ENCODE measurements at regions not wholly inside any gene's neighbourhood (a gene's known extent, or its start where the extent isn't known, plus 50 kb on each side); places are given as distances from the start of the nearest gene placed in this dataset.
"Not testable (repeated sequence)": the region's sequence is repeated elsewhere in the genome, so short reads cannot be mapped to it uniquely, and the experiment has no call there.

GRCh38 chr21:6466081-6466698 lies 4055.2 kb upstream of the TPTE start:
- DNase-seq (ENCODE audit: low read depth, low spot score); CTCF ChIA-PET; POLR2A ChIA-PET; H3K4me3 ChIP-seq (ENCODE audit: low read depth, low read length); H3K27me3 ChIP-seq (ENCODE audit: control insufficient read depth, insufficient read depth, low read length); H3K9me3 ChIP-seq (ENCODE audit: control insufficient read depth, insufficient read depth, low read length); H3K27ac ChIP-seq (ENCODE audit: low read depth, low read length): not testable (repeated sequence)

GRCh38 chr21:6466707-6467106 lies 4054.7 kb upstream of the TPTE start:
- H3K4me3 ChIP-seq (ENCODE audit: low read depth, low read length); POLR2A ChIA-PET; H3K9me3 ChIP-seq (ENCODE audit: control insufficient read depth, insufficient read depth, low read length); H3K27ac ChIP-seq (ENCODE audit: low read depth, low read length); CTCF ChIA-PET; H3K27me3 ChIP-seq (ENCODE audit: control insufficient read depth, insufficient read depth, low read length); DNase-seq (ENCODE audit: low read depth, low spot score): not testable (repeated sequence)

- DNase-seq (ENCODE audit: low read depth, low spot score); CTCF ChIA-PET; POLR2A ChIA-PET; H3K27me3 ChIP-seq (ENCODE audit: control insufficient read depth, insufficient read depth, low read length); H3K9me3 ChIP-seq (ENCODE audit: control insufficient read depth, insufficient read depth, low read length); H3K27ac ChIP-seq (ENCODE audit: low read depth, low read length); H3K4me3 ChIP-seq (ENCODE audit: low read depth, low read length): not testable (repeated sequence)
Measured at GRCh38 chr21:6467189-6467774, 4054.1 kb upstream of the TPTE start.

GRCh38 chr21:6467907-6468306 lies 4053.5 kb upstream of the TPTE start:
- DNase-seq (ENCODE audit: low read depth, low spot score); POLR2A ChIA-PET; H3K27ac ChIP-seq (ENCODE audit: low read depth, low read length); CTCF ChIA-PET; H3K4me3 ChIP-seq (ENCODE audit: low read depth, low read length); H3K9me3 ChIP-seq (ENCODE audit: control insufficient read depth, insufficient read depth, low read length); H3K27me3 ChIP-seq (ENCODE audit: control insufficient read depth, insufficient read depth, low read length): not testable (repeated sequence)

GRCh38 chr21:6468331-6468860 lies 4053.0 kb upstream of the TPTE start:
- H3K27me3 ChIP-seq (ENCODE audit: control insufficient read depth, insufficient read depth, low read length); CTCF ChIA-PET; DNase-seq (ENCODE audit: low read depth, low spot score); H3K9me3 ChIP-seq (ENCODE audit: control insufficient read depth, insufficient read depth, low read length); POLR2A ChIA-PET; H3K4me3 ChIP-seq (ENCODE audit: low read depth, low read length); H3K27ac ChIP-seq (ENCODE audit: low read depth, low read length): not testable (repeated sequence)

GRCh38 chr21:6474250-6474968 lies 4047.0 kb upstream of the TPTE start:
- H3K27ac ChIP-seq (ENCODE audit: low read depth, low read length); CTCF ChIA-PET; H3K27me3 ChIP-seq (ENCODE audit: control insufficient read depth, insufficient read depth, low read length); DNase-seq (ENCODE audit: low read depth, low spot score); H3K4me3 ChIP-seq (ENCODE audit: low read depth, low read length); POLR2A ChIA-PET; H3K9me3 ChIP-seq (ENCODE audit: control insufficient read depth, insufficient read depth, low read length): not testable (repeated sequence)

- H3K4me3 ChIP-seq (ENCODE audit: low read depth, low read length); CTCF ChIA-PET; H3K27ac ChIP-seq (ENCODE audit: low read depth, low read length); H3K27me3 ChIP-seq (ENCODE audit: control insufficient read depth, insufficient read depth, low read length); POLR2A ChIA-PET; H3K9me3 ChIP-seq (ENCODE audit: control insufficient read depth, insufficient read depth, low read length); DNase-seq (ENCODE audit: low read depth, low spot score): not testable (repeated sequence)
Measured at GRCh38 chr21:6481116-6481515, 4040.3 kb upstream of the TPTE start.

GRCh38 chr21:6482616-6483015 lies 4038.8 kb upstream of the TPTE start:
- H3K27me3 ChIP-seq (ENCODE audit: control insufficient read depth, insufficient read depth, low read length); H3K4me3 ChIP-seq (ENCODE audit: low read depth, low read length); POLR2A ChIA-PET; DNase-seq (ENCODE audit: low read depth, low spot score); CTCF ChIA-PET; H3K27ac ChIP-seq (ENCODE audit: low read depth, low read length); H3K9me3 ChIP-seq (ENCODE audit: control insufficient read depth, insufficient read depth, low read length): not testable (repeated sequence)

- CTCF ChIA-PET; POLR2A ChIA-PET; H3K27me3 ChIP-seq (ENCODE audit: control insufficient read depth, insufficient read depth, low read length); H3K4me3 ChIP-seq (ENCODE audit: low read depth, low read length); H3K27ac ChIP-seq (ENCODE audit: low read depth, low read length); H3K9me3 ChIP-seq (ENCODE audit: control insufficient read depth, insufficient read depth, low read length); DNase-seq (ENCODE audit: low read depth, low spot score): not testable (repeated sequence)
Measured at GRCh38 chr21:6483645-6484044, 4037.7 kb upstream of the TPTE start.

- CTCF ChIA-PET; DNase-seq (ENCODE audit: low read depth, low spot score); H3K27me3 ChIP-seq (ENCODE audit: control insufficient read depth, insufficient read depth, low read length); POLR2A ChIA-PET; H3K4me3 ChIP-seq (ENCODE audit: low read depth, low read length); H3K9me3 ChIP-seq (ENCODE audit: control insufficient read depth, insufficient read depth, low read length); H3K27ac ChIP-seq (ENCODE audit: low read depth, low read length): not testable (repeated sequence)
Measured at GRCh38 chr21:6486821-6487220, 4034.6 kb upstream of the TPTE start.

GRCh38 chr21:6492691-6493090 lies 4028.7 kb upstream of the TPTE start:
- H3K9me3 ChIP-seq (ENCODE audit: control insufficient read depth, insufficient read depth, low read length); DNase-seq (ENCODE audit: low read depth, low spot score); H3K27me3 ChIP-seq (ENCODE audit: control insufficient read depth, insufficient read depth, low read length); H3K4me3 ChIP-seq (ENCODE audit: low read depth, low read length); POLR2A ChIA-PET; CTCF ChIA-PET; H3K27ac ChIP-seq (ENCODE audit: low read depth, low read length): not testable (repeated sequence)

GRCh38 chr21:6493957-6494356 lies 4027.4 kb upstream of the TPTE start:
- H3K4me3 ChIP-seq (ENCODE audit: low read depth, low read length); H3K27me3 ChIP-seq (ENCODE audit: control insufficient read depth, insufficient read depth, low read length); H3K27ac ChIP-seq (ENCODE audit: low read depth, low read length); H3K9me3 ChIP-seq (ENCODE audit: control insufficient read depth, insufficient read depth, low read length); POLR2A ChIA-PET; CTCF ChIA-PET; DNase-seq (ENCODE audit: low read depth, low spot score): not testable (repeated sequence)

All from AG04450 (cell line).